ENCODE measurements at regions not wholly inside any gene's neighbourhood (a gene's known extent, or its start where the extent isn't known, plus 50 kb on each side); places are given as distances from the start of the nearest gene placed in this dataset.

DNA sequence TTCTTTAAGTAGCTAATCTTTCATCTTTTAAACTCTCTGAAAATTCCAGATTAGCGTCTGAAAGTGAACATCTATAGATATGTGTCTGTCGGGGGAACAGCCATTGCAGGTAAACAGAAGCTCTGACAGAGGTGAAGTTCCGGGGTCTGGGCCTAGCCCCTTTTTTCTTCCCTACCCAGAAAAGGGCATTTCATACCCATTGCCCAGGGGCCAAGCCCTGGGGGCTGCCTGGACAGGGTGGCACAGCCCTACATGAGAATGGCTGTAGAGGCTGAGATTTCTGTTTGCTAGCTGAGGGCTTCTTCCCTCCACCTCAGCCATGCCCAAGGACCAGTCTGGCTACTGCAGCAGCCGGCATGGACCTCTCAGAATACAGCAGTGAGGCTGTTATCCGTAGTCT lies 327.0 kb upstream of the PLET1 start:
- H3K4me3 ChIP-seq (ENCODE audit: low read depth, low read length) = no peak overlapping the region
- TF ChIP-seq, protein P1, sequence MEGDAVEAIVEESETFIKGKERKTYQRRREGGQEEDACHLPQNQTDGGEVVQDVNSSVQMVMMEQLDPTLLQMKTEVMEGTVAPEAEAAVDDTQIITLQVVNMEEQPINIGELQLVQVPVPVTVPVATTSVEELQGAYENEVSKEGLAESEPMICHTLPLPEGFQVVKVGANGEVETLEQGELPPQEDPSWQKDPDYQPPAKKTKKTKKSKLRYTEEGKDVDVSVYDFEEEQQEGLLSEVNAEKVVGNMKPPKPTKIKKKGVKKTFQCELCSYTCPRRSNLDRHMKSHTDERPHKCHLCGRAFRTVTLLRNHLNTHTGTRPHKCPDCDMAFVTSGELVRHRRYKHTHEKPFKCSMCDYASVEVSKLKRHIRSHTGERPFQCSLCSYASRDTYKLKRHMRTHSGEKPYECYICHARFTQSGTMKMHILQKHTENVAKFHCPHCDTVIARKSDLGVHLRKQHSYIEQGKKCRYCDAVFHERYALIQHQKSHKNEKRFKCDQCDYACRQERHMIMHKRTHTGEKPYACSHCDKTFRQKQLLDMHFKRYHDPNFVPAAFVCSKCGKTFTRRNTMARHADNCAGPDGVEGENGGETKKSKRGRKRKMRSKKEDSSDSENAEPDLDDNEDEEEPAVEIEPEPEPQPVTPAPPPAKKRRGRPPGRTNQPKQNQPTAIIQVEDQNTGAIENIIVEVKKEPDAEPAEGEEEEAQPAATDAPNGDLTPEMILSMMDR (IDR thresholded peaks at IDR 0.05; ENCODE audit: borderline replicate concordance, insufficient read depth, low read depth, low read length) = no peak

DNA sequence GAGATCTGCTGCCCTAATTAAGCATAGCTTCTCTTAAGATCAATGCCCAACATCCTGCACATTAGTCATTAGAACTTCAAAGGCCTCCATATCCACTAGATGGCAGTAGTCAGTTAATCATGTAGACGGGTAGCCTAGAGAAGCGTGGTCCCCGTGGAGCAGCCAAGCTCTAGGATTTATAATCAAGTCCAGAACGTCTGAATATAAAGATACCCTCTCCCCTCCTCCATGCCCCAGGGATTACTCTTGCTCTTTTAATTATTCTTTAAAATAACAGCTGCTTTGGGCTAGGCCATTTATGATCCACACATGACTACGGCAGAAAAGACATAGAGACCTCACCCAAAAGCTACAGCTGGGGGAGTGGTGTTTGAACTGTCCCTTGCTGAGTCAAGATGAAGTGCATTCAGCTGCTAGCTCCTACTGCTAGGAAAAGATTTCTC lies 327.6 kb upstream of the PLET1 start:
- TF ChIP-seq, protein P1 (IDR thresholded peaks at IDR 0.05; ENCODE audit: borderline replicate concordance, insufficient read depth, low read depth, low read length) = peak; percentile 57; the same call in 1 of the 2 replicates

DNA sequence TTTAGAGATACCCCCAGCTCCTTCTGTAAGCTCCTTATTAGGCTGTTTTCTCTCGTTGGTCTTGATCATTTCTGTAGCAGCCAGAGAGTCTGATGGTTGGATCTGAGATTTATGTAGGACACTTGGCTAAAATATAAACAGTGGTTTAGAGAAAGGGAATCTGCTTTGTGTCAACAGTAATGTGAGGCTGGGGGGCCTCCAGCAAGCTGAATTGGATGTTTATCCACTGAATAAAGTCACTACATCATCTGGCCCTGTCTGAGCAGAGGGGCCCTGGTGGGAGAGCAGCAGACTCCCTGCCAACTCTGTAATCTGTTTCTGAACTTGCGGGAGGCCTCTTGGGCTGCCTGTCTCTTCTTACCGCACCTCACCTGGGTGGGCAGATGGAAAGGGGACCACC lies 328.5 kb upstream of the PLET1 start:
- TF ChIP-seq, protein P1 (IDR thresholded peaks at IDR 0.05; ENCODE audit: borderline replicate concordance, insufficient read depth, low read depth, low read length) = no peak

More for the DNA sequence above, 327.6 kb upstream of the PLET1 start:
- no peak overlapping the region for H3K4me3 ChIP-seq (ENCODE audit: low read depth, low read length)

DNA sequence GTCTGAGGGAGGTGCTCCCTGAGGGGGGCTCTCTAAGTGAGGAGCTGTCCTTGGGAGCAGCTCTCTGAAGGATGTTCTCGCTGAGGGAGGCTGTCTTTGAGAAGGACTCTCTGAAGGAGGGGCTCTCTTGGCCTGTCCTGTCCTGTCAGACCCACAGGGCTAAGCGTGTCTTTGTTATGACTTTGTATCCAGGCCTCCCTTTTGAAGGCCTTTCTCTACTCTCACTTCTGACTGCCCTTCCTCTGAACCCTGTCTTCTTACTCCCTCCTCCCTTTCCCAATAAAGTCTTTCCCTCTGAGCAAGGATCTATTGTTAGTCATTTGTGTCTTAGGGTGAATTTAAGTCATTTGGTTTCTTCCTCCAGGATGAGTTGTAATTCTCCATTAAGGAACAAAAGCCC lies 330.1 kb upstream of the PLET1 start:
- H3K4me3 ChIP-seq (ENCODE audit: low read depth, low read length) = no peak overlapping the region
- TF ChIP-seq, protein P1 (IDR thresholded peaks at IDR 0.05; ENCODE audit: borderline replicate concordance, insufficient read depth, low read depth, low read length) = no peak

More for the DNA sequence above, 328.5 kb upstream of the PLET1 start:
- H3K4me3 ChIP-seq (ENCODE audit: low read depth, low read length) = no peak overlapping the region

DNA sequence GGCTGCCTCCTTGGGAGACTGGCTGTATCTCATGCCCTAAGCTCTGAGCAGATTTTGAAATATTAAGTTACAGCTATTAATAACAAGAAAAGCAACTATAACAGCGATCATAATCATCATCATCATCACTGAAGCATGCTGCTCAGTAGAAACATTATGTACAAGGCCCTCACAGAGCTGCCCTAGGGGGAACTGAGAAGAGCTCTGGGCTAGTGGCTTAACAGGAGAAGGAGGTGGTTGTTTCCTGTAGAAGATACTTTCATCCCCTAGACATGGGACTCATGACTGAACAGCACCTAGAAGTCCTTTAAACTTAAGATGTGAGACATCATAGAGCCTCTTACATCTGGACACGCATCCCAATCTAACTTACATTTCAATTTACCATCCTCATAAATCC lies 332.8 kb upstream of the PLET1 start:
- H3K4me3 ChIP-seq (ENCODE audit: low read depth, low read length) = no peak overlapping the region
- TF ChIP-seq, protein P1 (IDR thresholded peaks at IDR 0.05; ENCODE audit: borderline replicate concordance, insufficient read depth, low read depth, low read length) = no peak

DNA sequence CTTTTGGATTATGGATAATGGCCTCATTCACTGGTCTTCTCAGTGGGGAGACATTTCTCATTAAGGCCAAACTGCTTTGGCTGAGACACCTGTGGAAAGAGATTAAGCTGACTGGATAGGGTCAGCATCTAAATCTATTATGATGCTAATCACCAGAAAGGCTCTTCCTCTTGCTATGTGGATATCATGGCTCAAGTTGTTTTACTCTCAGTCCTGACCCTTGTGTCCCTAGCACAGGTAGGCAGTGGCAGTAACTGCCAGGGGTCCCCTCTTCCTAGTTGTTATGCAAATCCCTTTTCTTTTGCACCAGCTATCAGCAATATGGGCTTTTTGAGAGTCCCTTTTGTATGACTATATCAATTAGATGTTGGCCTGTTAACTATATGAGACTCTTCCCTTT lies 335.7 kb upstream of the PLET1 start:
- TF ChIP-seq, protein P1 (IDR thresholded peaks at IDR 0.05; ENCODE audit: borderline replicate concordance, insufficient read depth, low read depth, low read length) = no peak
- no peak overlapping the region for H3K4me3 ChIP-seq (ENCODE audit: low read depth, low read length)

DNA sequence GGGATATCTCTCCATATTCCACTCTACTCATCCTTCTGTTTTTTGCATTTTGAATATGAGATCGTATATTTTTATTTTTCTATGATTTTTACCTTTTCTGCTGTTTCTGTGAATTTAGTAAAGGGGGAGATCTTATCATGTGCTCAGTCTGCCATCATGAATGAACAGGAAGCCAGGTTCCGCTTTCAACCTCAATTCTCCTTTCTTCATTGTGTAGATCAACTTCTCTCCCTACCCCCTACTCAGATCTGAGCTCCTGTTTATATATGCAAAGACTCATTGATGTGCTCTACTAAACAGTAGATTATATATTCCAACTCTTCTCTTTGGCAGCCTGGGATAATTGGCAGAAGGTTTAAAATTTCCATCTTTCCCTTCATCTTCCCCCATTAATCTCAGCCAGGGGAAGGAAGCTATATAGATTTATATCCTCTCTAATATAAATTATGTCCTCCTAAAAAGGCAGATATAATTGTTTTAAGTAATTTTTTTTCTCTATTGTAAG lies 336.7 kb upstream of the PLET1 start:
- H3K4me3 ChIP-seq (ENCODE audit: low read depth, low read length) = no peak overlapping the region
- TF ChIP-seq, protein P1 (IDR thresholded peaks at IDR 0.05; ENCODE audit: borderline replicate concordance, insufficient read depth, low read depth, low read length) = no peak
